H1 (cell line): ENCODE measurements at regions not wholly inside any gene's neighbourhood (a gene's known extent, or its start where the extent isn't known, plus 50 kb on each side); places are given as distances from the start of the nearest gene placed in this dataset.

Source experiments
- CTCF ChIA-PET: fragments of 300-600 bp; sonication (Branson Sonifier 250); formaldehyde crosslinking; loops from one replicate; lab custom pipeline; 2021; ENCODE audit not compliant: partially characterized antibody; lab: Charles Lee
- POLR2A ChIA-PET: fragments of 300-600 bp; sonication (Branson Sonifier 250); formaldehyde crosslinking; loops from one replicate; lab custom pipeline; 2021; ENCODE audit warnings: inconsistent platforms; ENCODE audit not compliant: partially characterized antibody; lab: Charles Lee
- DNase-seq, 2 experiments: peaks; one replicate each; pipeline versions ENCODE4 v3.0.0 to v3.0.0-alpha.2; 2010 to 2022; ENCODE audit warnings: low spot score in 2 of 2, low read depth in 1 of 2, mixed read lengths in 1 of 2
- FAIRE-seq: peaks from 2 replicates; lab custom pipeline; 2011; peaks lifted over from hg19 to GRCh38; lab: Jason Lieb, UNC
- H2AFZ ChIP-seq: 2 replicates; pipeline ENCODE4 v1.8.1; 2012; ENCODE audit warnings: low read length, inconsistent platforms
- H2AK5ac ChIP-seq: 2 replicates; pipeline ENCODE4 v1.6.1; 2013; ENCODE audit warnings: low read depth, low read length
- H2BK120ac ChIP-seq: replicated peaks from 2 replicates; pipeline ENCODE3; 2013; ENCODE audit warnings: low read depth, low read length, inconsistent platforms
- H2BK12ac ChIP-seq: 2 replicates; pipeline ENCODE4 v1.6.1; 2013; ENCODE audit warnings: low read depth, low read length
- H2BK15ac ChIP-seq: 2 replicates; pipeline ENCODE4 v1.6.1; 2013; ENCODE audit warnings: low read length
- H2BK20ac ChIP-seq: 2 replicates; pipeline ENCODE4 v1.6.1; 2013; ENCODE audit warnings: low read length
- H2BK5ac ChIP-seq: 2 replicates; pipeline ENCODE4 v1.6.1; 2013; ENCODE audit warnings: low read depth, low read length
- H3K14ac ChIP-seq: 2 replicates; pipeline ENCODE4 v1.6.1; 2013; ENCODE audit warnings: inconsistent platforms; ENCODE audit not compliant: insufficient read length
- H3K18ac ChIP-seq: 2 replicates; pipeline ENCODE4 v1.6.1; 2013; ENCODE audit warnings: low read length; ENCODE audit errors: extremely low read depth
- H3K23ac ChIP-seq: 2 replicates; pipeline ENCODE4 v1.6.1; 2013; ENCODE audit warnings: inconsistent platforms; ENCODE audit not compliant: insufficient read length
- H3K23me2 ChIP-seq: 2 replicates; pipeline ENCODE4 v1.6.1; 2013; ENCODE audit warnings: low read depth, low read length
- H3K27ac ChIP-seq: 2 replicates; pipeline ENCODE4 v1.6.1; 2011; ENCODE audit warnings: low read depth, low read length, inconsistent platforms
- H3K27me3 ChIP-seq, 4 experiments: replicated peaks in 1 of 4; 1 replicate in 1 of 4; 2 replicates in 3 of 4; pipeline versions ENCODE4 v1.6.1 to v1.8.1; 2011 to 2013; ENCODE audit warnings: low read length in 3 of 4, mild to moderate bottlenecking in 3 of 4, inconsistent platforms in 2 of 4, mixed read lengths in 2 of 4, moderate library complexity in 1 of 4; ENCODE audit not compliant: control insufficient read depth in 3 of 4, insufficient read depth in 3 of 4; ENCODE audit errors: extremely low read depth in 1 of 4
- H3K36me3 ChIP-seq, 4 experiments: 2 replicates each; pipeline versions ENCODE4 v1.6.1 to v1.8.1; 2011 to 2013; ENCODE audit warnings: mild to moderate bottlenecking in 4 of 4, low read length in 3 of 4, moderate library complexity in 2 of 4, control low read depth in 1 of 4, inconsistent platforms in 1 of 4; ENCODE audit not compliant: insufficient read depth in 4 of 4, control insufficient read depth in 2 of 4
- H3K4ac ChIP-seq: replicated peaks from 2 replicates; pipeline ENCODE3; 2013; ENCODE audit warnings: low read length, low read depth, mixed read lengths, inconsistent platforms; ENCODE audit not compliant: insufficient read length
- H3K4me1 ChIP-seq, 4 experiments: replicated peaks in 1 of 4; 1 replicate in 1 of 4; 2 replicates in 3 of 4; pipeline versions ENCODE4 v1.6.1 to v1.8.1; 2011 to 2013; ENCODE audit warnings: low read length in 3 of 4, inconsistent platforms in 2 of 4, mixed read lengths in 1 of 4; ENCODE audit not compliant: insufficient read depth in 4 of 4, control insufficient read depth in 3 of 4
- H3K4me2 ChIP-seq, 2 experiments: 2 replicates each; pipeline versions ENCODE4 v1.6.1 to v1.8.1; 2011 to 2013; ENCODE audit warnings: low read depth in 2 of 2, low read length in 2 of 2, control low read depth in 1 of 2, inconsistent platforms in 1 of 2, mild to moderate bottlenecking in 1 of 2; ENCODE audit not compliant: insufficient read depth in 1 of 2
- H3K4me3 ChIP-seq, 4 experiments: fragments of 200-600, 300-600 bp in 1 of 4; sonication (generic), shearing (Covaris generic), sonication (Bioruptor Twin) in 1 of 4; 2 replicates each; pipeline versions ENCODE4 v1.5.1 to v1.8.1; 2011 to 2016; ENCODE audit warnings: low read length in 4 of 4, low read depth in 3 of 4, control low read depth in 2 of 4, inconsistent platforms in 2 of 4, mild to moderate bottlenecking in 2 of 4, mixed read lengths in 1 of 4, moderate library complexity in 1 of 4; ENCODE audit not compliant: insufficient read depth in 2 of 4; ENCODE audit errors: extremely low read depth in 1 of 4
- H3K56ac ChIP-seq: replicated peaks from 2 replicates; pipeline ENCODE3; 2013; ENCODE audit warnings: low read depth, mild to moderate bottlenecking, mixed read lengths, low read length, inconsistent platforms; ENCODE audit not compliant: insufficient read length
- H3K79me1 ChIP-seq: 2 replicates; pipeline ENCODE4 v1.6.1; 2013; ENCODE audit warnings: low read depth, low read length, control low read depth
- H3K79me2 ChIP-seq, 2 experiments: 2 replicates each; pipeline versions ENCODE4 v1.6.1 to v1.8.1; 2012 to 2013; ENCODE audit warnings: low read length in 2 of 2, mild to moderate bottlenecking in 2 of 2, inconsistent platforms in 1 of 2; ENCODE audit not compliant: insufficient read depth in 2 of 2, control insufficient read depth in 1 of 2
- H3K9ac ChIP-seq, 4 experiments: replicated peaks in 1 of 4; 1 replicate in 1 of 4; 2 replicates in 3 of 4; pipeline versions ENCODE4 v1.6.1 to v1.8.1; 2011 to 2013; ENCODE audit warnings: low read depth in 3 of 4, low read length in 3 of 4, control low read depth in 2 of 4, mild to moderate bottlenecking in 2 of 4, moderate library complexity in 2 of 4, inconsistent platforms in 1 of 4; ENCODE audit errors: extremely low read depth in 1 of 4
- H3K9me3 ChIP-seq, 2 experiments: 2 replicates each; pipeline versions ENCODE4 v1.6.1 to v1.8.1; 2012 to 2013; ENCODE audit warnings: mild to moderate bottlenecking in 2 of 2, moderate library complexity in 2 of 2, control low read depth in 1 of 2, inconsistent platforms in 1 of 2, low read depth in 1 of 2, low read length in 1 of 2, mixed read lengths in 1 of 2; ENCODE audit not compliant: insufficient read depth in 2 of 2
- H4K20me1 ChIP-seq, 2 experiments: replicated peaks in 1 of 2; 2 replicates each; pipeline versions ENCODE3 to v1.8.1; 2011 to 2013; ENCODE audit warnings: inconsistent platforms in 2 of 2, low read length in 2 of 2, mild to moderate bottlenecking in 1 of 2; ENCODE audit not compliant: insufficient read depth in 2 of 2, control insufficient read depth in 1 of 2
- H4K5ac ChIP-seq: 2 replicates; pipeline ENCODE4 v1.6.1; 2013; ENCODE audit warnings: low read length, low read depth, mixed read lengths, inconsistent platforms; ENCODE audit not compliant: insufficient read length
- H4K8ac ChIP-seq: 2 replicates; pipeline ENCODE4 v1.8.0; 2013; ENCODE audit warnings: mild to moderate bottlenecking, moderate library complexity, low read length, inconsistent platforms; ENCODE audit not compliant: insufficient read depth; ENCODE audit errors: extremely low read depth
- H4K91ac ChIP-seq: replicated peaks from 2 replicates; pipeline ENCODE3; 2013; ENCODE audit warnings: low read length, mixed read lengths, inconsistent platforms; ENCODE audit not compliant: insufficient read length
- BRCA1 ChIP-seq: IDR thresholded peaks from 2 replicates; pipeline ENCODE4 v1.6.1; 2012; ENCODE audit warnings: low read depth, low read length, improper control_type of control experiment
- GTF2F1 ChIP-seq: IDR thresholded peaks from 2 replicates; pipeline ENCODE4 v1.6.1; 2012; ENCODE audit warnings: low read depth, low read length, improper control_type of control experiment, borderline replicate concordance
- HDAC2 ChIP-seq, 2 experiments: fragments of 300-600 bp in 1 of 2; sonication (generic) in 1 of 2; IDR thresholded peaks; 2 replicates each; pipeline ENCODE4 v1.6.1; 2011 to 2012; ENCODE audit warnings: low read depth in 2 of 2, low read length in 2 of 2, mild to moderate bottlenecking in 2 of 2, moderate library complexity in 2 of 2, borderline replicate concordance in 1 of 2, inconsistent platforms in 1 of 2
- JUND ChIP-seq: IDR thresholded peaks from 2 replicates; pipeline ENCODE4 v1.6.1; 2011; ENCODE audit warnings: mild to moderate bottlenecking, improper control_type of control experiment, low read length
- POLR2AphosphoS5 ChIP-seq: IDR thresholded peaks from 2 replicates; pipeline ENCODE4 v1.6.1; 2011; ENCODE audit warnings: low read depth, low read length
- SAP30 ChIP-seq: fragments of 300-600 bp; sonication (generic); IDR thresholded peaks from 2 replicates; pipeline ENCODE4 v1.7.1; 2012; ENCODE audit warnings: low read length, moderate library complexity, mild to moderate bottlenecking, inconsistent platforms; ENCODE audit not compliant: insufficient read depth, insufficient replicate concordance
- SIN3A ChIP-seq, 2 experiments: IDR thresholded peaks in 1 of 2; conservative IDR thresholded peaks in 1 of 2; 2 replicates each; pipeline ENCODE4 v1.6.1; 2011 to 2012; ENCODE audit warnings: low read length in 2 of 2, improper control_type of control experiment in 1 of 2, low read depth in 1 of 2, mild to moderate bottlenecking in 1 of 2
- SIX5 ChIP-seq: IDR thresholded peaks from 2 replicates; pipeline ENCODE4 v1.6.1; 2011; ENCODE audit warnings: mild to moderate bottlenecking, low read depth, low read length
- SUZ12 ChIP-seq: fragments of 200-600 bp; sonication (generic); IDR thresholded peaks from 2 replicates; pipeline ENCODE4 v1.6.1; 2012; ENCODE audit warnings: mild to moderate bottlenecking, inconsistent platforms, low read length, moderate library complexity, mixed read lengths
- TAF1 ChIP-seq: IDR thresholded peaks from 2 replicates; pipeline ENCODE4 v1.6.1; 2011; ENCODE audit warnings: mild to moderate bottlenecking, low read depth, low read length
- TBP ChIP-seq: IDR thresholded peaks from 2 replicates; pipeline ENCODE4 v1.6.1; 2011; ENCODE audit warnings: low read depth, low read length, improper control_type of control experiment
- YY1 ChIP-seq: IDR thresholded peaks from 2 replicates; pipeline ENCODE4 v1.6.1; 2011; ENCODE audit warnings: low read depth, mild to moderate bottlenecking, low read length
- ZNF274 ChIP-seq: IDR thresholded peaks from 2 replicates; pipeline ENCODE4 v1.7.0; 2012; ENCODE audit warnings: low read length, borderline replicate concordance; ENCODE audit errors: extremely low read depth
- WGBS, 2 experiments: shearing (Covaris generic) in 1 of 2; methylation state at CpG; one replicate each; pipeline versions ENCODE4 v1.1.6 to v1.1.7; 2013 to 2015; ENCODE audit warnings: low lambda C conversion rate in 2 of 2, mixed read lengths in 2 of 2, inconsistent platforms in 1 of 2, low coverage in 1 of 2, missing lambda C conversion rate in 1 of 2; ENCODE audit not compliant: insufficient replicate concordance in 2 of 2, insufficient coverage in 1 of 2, insufficient read length in 1 of 2; ENCODE audit errors: extremely low coverage in 1 of 2, missing lambda C conversion rate in 1 of 2; 5-methylcytosine and 5-hydroxymethylcytosine counted together

GRCh38 chr2:83901317-83901716, 557.8 kb downstream of the SUCLG1 start:
- Histone ChIP-seq H2BK12ac (no peak overlapping the region), H3K4me3 (no peak overlapping the region), H2BK5ac (no peak overlapping the region), H4K5ac (no peak overlapping the region), H3K27me3 (no peaks in the 10 kb centered on the region; a peak in 1 of 7 replicates), H3K4me2 (no peak overlapping the region), H4K8ac (no peak overlapping the region), H2BK20ac (no peak overlapping the region), H2AFZ (no peak overlapping the region), H3K9ac (no peak overlapping the region), H2BK15ac (no peak overlapping the region), H3K9me3 (no peaks in the 10 kb centered on the region; a peak in 1 of 4 replicates), H3K23ac (no peak overlapping the region), H4K91ac (no peak overlapping the region), H3K36me3 (no peaks in the 10 kb centered on the region; a peak in 1 of 8 replicates), H3K4ac (no peak overlapping the region), H3K79me1 (no peaks in the 10 kb centered on the region), H2BK120ac (no peak overlapping the region), H2AK5ac (no peak overlapping the region), H3K4me1 (no peaks in the 10 kb centered on the region), H3K18ac (no peak overlapping the region), H3K23me2 (no peaks in the 10 kb centered on the region), H3K79me2 (no peaks in the 10 kb centered on the region), H3K14ac (no peak overlapping the region), H3K56ac (no peak overlapping the region), H4K20me1 (no peaks in the 10 kb centered on the region), H3K27ac (no peak overlapping the region)
- CTCF ChIA-PET = interaction anchor here (0.6 to 1.6 kb wide), 5 partner anchors 11 to 414 kb away, joined by 3 read pairs; no protein-coding TSS in a partner anchor
- no peak for DNase-seq
- 87% methylated on average over 3 of the region's 3 CpGs; no CpG with 5 or more reads in 1 of the 2 experiments for WGBS, 2 experiments
- no peak for FAIRE-seq
- POLR2A ChIA-PET = no interaction called here
- no peak for TF ChIP-seq HDAC2 (IDR thresholded peaks at IDR 0.05; ENCODE audit: borderline replicate concordance in 1 of 2, low read depth in 2 of 2, low read length in 2 of 2)
- TF ChIP-seq SIN3A (conservative IDR thresholded peaks at IDR 0.05 in 1 of 2, IDR thresholded peaks at IDR 0.05 in 1 of 2; ENCODE audit: low read depth in 1 of 2, low read length in 2 of 2) = no peak
- TF ChIP-seq ZNF274 = no peak
- TF ChIP-seq POLR2AphosphoS5 = no peak
- TF ChIP-seq BRCA1 = no peak
- TF ChIP-seq TAF1 = no peak
- no peak for TF ChIP-seq TBP
- TF ChIP-seq SUZ12 = no peak
- TF ChIP-seq SIX5 = no peak
- no peak for TF ChIP-seq GTF2F1
- TF ChIP-seq SAP30 = no peak
- no peak for TF ChIP-seq YY1
- TF ChIP-seq JUND = no peak
